ENCODE measurements at regions not wholly inside any gene's neighbourhood (a gene's known extent, or its start where the extent isn't known, plus 50 kb on each side); places are given as distances from the start of the nearest gene placed in this dataset.

- Mint-ChIP-seq H3K36me3 (ENCODE audit: low read depth) (no peaks in the 10 kb centered on the region), H3K9me3 (no peaks in the 10 kb centered on the region), H3K4me1 (no peaks in the 10 kb centered on the region), H3K27me3 (ENCODE audit: low read depth) (no peaks in the 10 kb centered on the region), H3K27ac (ENCODE audit: unreplicated experiment) (no peak overlapping the region), H3K4me3 (no peak overlapping the region)
- no peak for DNase-seq (ENCODE audit: low read depth, low spot score)
- no peak for TF ChIP-seq CTCF (conservative IDR thresholded peaks at IDR 0.05)
Measured at GRCh38 chr3:74768010-74768409, 153.6 kb upstream of the CNTN3 start.

- no peaks in the 10 kb centered on the region for H3K9me3 Mint-ChIP-seq
Measured at GRCh38 chr3:74766405-74766804, 151.9 kb upstream of the CNTN3 start.

GRCh38 chr3:74763830-74764229 lies 149.4 kb upstream of the CNTN3 start:
- H3K4me1 Mint-ChIP-seq = no peaks in the 10 kb centered on the region
- H3K4me3 Mint-ChIP-seq = no peak overlapping the region
- DNase-seq (ENCODE audit: low read depth, low spot score) = no peak
- peaks cover 3% of the 10 kb centered on the region for H3K9me3 Mint-ChIP-seq
- H3K27me3 Mint-ChIP-seq (ENCODE audit: low read depth) = no peaks in the 10 kb centered on the region
- no peak for TF ChIP-seq CTCF (conservative IDR thresholded peaks at IDR 0.05)
- no peaks in the 10 kb centered on the region for H3K36me3 Mint-ChIP-seq (ENCODE audit: low read depth)
- H3K27ac Mint-ChIP-seq (ENCODE audit: unreplicated experiment) = no peak overlapping the region

More at GRCh38 chr3:74766405-74766804, 151.9 kb upstream of the CNTN3 start:
- H3K36me3 Mint-ChIP-seq (ENCODE audit: low read depth) = no peaks in the 10 kb centered on the region
- H3K4me3 Mint-ChIP-seq = no peak overlapping the region
- no peak for TF ChIP-seq CTCF (conservative IDR thresholded peaks at IDR 0.05)
- no peak overlapping the region for H3K27ac Mint-ChIP-seq (ENCODE audit: unreplicated experiment)
- DNase-seq (ENCODE audit: low read depth, low spot score) = no peak
- no peaks in the 10 kb centered on the region for H3K4me1 Mint-ChIP-seq
- no peaks in the 10 kb centered on the region for H3K27me3 Mint-ChIP-seq (ENCODE audit: low read depth)

- no peak overlapping the region for H3K27ac Mint-ChIP-seq (ENCODE audit: unreplicated experiment)
- H3K9me3 Mint-ChIP-seq = peaks cover 3% of the 10 kb centered on the region
Measured at GRCh38 chr3:74756674-74757073, 142.2 kb upstream of the CNTN3 start.

GRCh38 chr3:74752290-74752689 lies 137.8 kb upstream of the CNTN3 start:
- no peaks in the 10 kb centered on the region for H3K9me3 Mint-ChIP-seq
- no peak for DNase-seq (ENCODE audit: low read depth, low spot score)
- peaks cover 9% of the 10 kb centered on the region for H3K4me1 Mint-ChIP-seq
- H3K36me3 Mint-ChIP-seq (ENCODE audit: low read depth) = no peaks in the 10 kb centered on the region
- H3K4me3 Mint-ChIP-seq = no peak overlapping the region
- no peak for TF ChIP-seq CTCF (conservative IDR thresholded peaks at IDR 0.05)
- no peaks in the 10 kb centered on the region for H3K27me3 Mint-ChIP-seq (ENCODE audit: low read depth)
- H3K27ac Mint-ChIP-seq (ENCODE audit: unreplicated experiment) = no peak overlapping the region

More at GRCh38 chr3:74756674-74757073, 142.2 kb upstream of the CNTN3 start:
- no peaks in the 10 kb centered on the region for H3K27me3 Mint-ChIP-seq (ENCODE audit: low read depth)
- peaks cover 9% of the 10 kb centered on the region for H3K4me1 Mint-ChIP-seq
- H3K36me3 Mint-ChIP-seq (ENCODE audit: low read depth) = no peaks in the 10 kb centered on the region
- no peak for DNase-seq (ENCODE audit: low read depth, low spot score)
- TF ChIP-seq CTCF (conservative IDR thresholded peaks at IDR 0.05) = no peak
- H3K4me3 Mint-ChIP-seq = no peak overlapping the region

- Mint-ChIP-seq H3K27ac (ENCODE audit: unreplicated experiment) (no peak overlapping the region), H3K4me1 (peaks cover 6% of the 10 kb centered on the region), H3K4me3 (no peak overlapping the region), H3K27me3 (ENCODE audit: low read depth) (no peaks in the 10 kb centered on the region), H3K36me3 (ENCODE audit: low read depth) (no peaks in the 10 kb centered on the region), H3K9me3 (peaks cover 3% of the 10 kb centered on the region)
- TF ChIP-seq CTCF (conservative IDR thresholded peaks at IDR 0.05) = no peak
- no peak for DNase-seq (ENCODE audit: low read depth, low spot score)
Measured at GRCh38 chr3:74751775-74752174, 137.3 kb upstream of the CNTN3 start.
